Tibial artery (tissue), 4 donors: ENCODE measurements at regions not wholly inside any gene's neighbourhood (a gene's known extent, or its start where the extent isn't known, plus 50 kb on each side); places are given as distances from the start of the nearest gene placed in this dataset.

ENCODE experiments used
- DNase-seq, 2 donors: peaks; one replicate each; pipeline ENCODE4 v3.0.0-alpha.2; 2019
- H3K27ac ChIP-seq, 2 donors: fragments of 200-600 bp; sonication (generic) in 1 of 2; 1 replicate in 1 of 2; 2 replicates in 1 of 2; pipeline ENCODE4 v1.5.1; 2018 to 2019; ENCODE audit warnings: mild to moderate bottlenecking in 1 of 2
- H3K27me3 ChIP-seq, 2 donors: fragments of 200-600 bp; sonication (generic) in 1 of 2; one replicate each; pipeline versions ENCODE4 v1.5.1 to v1.6.0; 2016 to 2019
- H3K36me3 ChIP-seq, 3 donors: fragments of 200-600 bp; sonication (generic) in 2 of 3; one replicate each; pipeline ENCODE4 v1.5.1; 2016 to 2019; ENCODE audit warnings: mild to moderate bottlenecking in 2 of 3
- H3K4me1 ChIP-seq, 4 donors: fragments of 200-600 bp; sonication (generic) in 2 of 4; 1 replicate in 3 of 4; 2 replicates in 1 of 4; pipeline ENCODE4 v1.5.1; 2016 to 2019
- H3K4me3 ChIP-seq, 2 donors: fragments of 200-600 bp; sonication (generic) in 1 of 2; 1 replicate in 1 of 2; 2 replicates in 1 of 2; pipeline ENCODE4 v1.5.1; 2018 to 2019; ENCODE audit warnings: mild to moderate bottlenecking in 2 of 2
- H3K9me3 ChIP-seq, 3 donors: fragments of 200-600 bp; sonication (generic) in 1 of 3; one replicate each; pipeline ENCODE4 v1.5.1; 2016 to 2019
- CTCF ChIP-seq, 2 experiments: fragments of 200-600 bp in 1 of 2; fragments of 450-650 bp in 1 of 2; IDR thresholded peaks; one replicate each; pipeline ENCODE4 v1.5.1; 2017 to 2019; ENCODE audit warnings: antibody characterized with exemption in 2 of 2, mild to moderate bottlenecking in 1 of 2, moderate library complexity in 1 of 2
- intact Hi-C: fragments of 100-400 bp; cut with DNase I; formaldehyde crosslinking; loops from one replicate; pipeline ENCODE4 v1.15.0; 2023; ENCODE audit warnings: low total_unique reads

DNA sequence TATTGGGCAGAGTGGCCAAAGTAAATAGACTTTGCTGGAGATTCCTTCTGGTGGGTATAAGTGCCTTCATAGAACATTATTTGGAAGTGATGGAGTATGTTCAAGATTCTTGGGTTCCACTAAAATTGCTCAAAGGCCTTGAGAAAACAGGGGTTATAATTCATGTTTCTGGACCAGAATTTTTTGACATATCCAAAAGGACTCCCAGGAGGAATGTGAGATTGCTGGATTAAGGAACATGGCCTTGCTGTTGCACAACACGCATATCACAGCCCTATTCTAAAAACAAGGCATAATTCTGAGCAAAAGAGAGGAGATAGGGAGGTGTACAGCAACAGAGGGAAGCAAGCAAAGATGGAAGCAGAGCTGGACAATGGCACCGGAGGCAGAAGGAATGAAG, 111.7 kb upstream of the TNP1 start:
- H3K9me3 ChIP-seq: no peaks in the 10 kb centered on the region
- H3K4me1 ChIP-seq: peaks cover 0 to 82% (median 53%) of the 10 kb centered on the region in 4 donors
- peak in 1 of 2 experiments; percentile 4 for TF ChIP-seq CTCF (IDR thresholded peaks at IDR 0.05)
- no peaks in the 10 kb centered on the region for H3K36me3 ChIP-seq
- peak; percentile 70 to 79 for DNase-seq
- H3K4me3 ChIP-seq: no peak overlapping the region
- H3K27ac ChIP-seq: peak overlapping the region; percentile 79 to 85
- no peaks in the 10 kb centered on the region for H3K27me3 ChIP-seq
- intact Hi-C loops: no loop called here

GRCh38 chr2:216970359-216970915, 110.6 kb upstream of the TNP1 start:
- Histone ChIP-seq H3K4me3 (no peak overlapping the region), H3K4me1 (peaks cover 0 to 72% (median 52%) of the 10 kb centered on the region in 4 donors), H3K9me3 (no peaks in the 10 kb centered on the region), H3K27me3 (no peaks in the 10 kb centered on the region), H3K36me3 (no peaks in the 10 kb centered on the region), H3K27ac (peak overlapping the region; percentile 27 to 56)
- DNase-seq: peak in 1 of 2 donors; percentile 29
- TF ChIP-seq CTCF (IDR thresholded peaks at IDR 0.05): no peak
- intact Hi-C loops: no loop called here

DNA sequence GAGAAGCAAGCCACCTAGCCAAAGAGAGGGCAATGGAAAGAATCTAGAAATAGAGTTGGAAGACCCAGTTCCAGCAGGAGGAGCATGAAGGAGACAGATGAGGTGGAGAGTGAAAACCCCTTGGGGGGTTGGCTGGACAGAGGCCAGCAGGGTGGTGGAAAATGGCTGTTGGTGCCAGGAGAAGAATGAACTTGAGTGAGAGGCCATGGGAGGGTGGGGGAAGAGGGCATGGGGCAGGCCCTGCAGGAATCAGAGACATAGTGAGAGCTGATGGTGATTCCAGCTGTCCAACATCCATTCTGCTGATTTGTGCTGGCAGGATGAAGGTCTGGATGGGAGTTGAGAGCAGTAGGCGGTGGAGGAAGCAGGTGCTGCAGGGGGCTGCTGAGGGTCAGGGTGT, 108.0 kb upstream of the TNP1 start:
- no peak overlapping the region for H3K27ac ChIP-seq
- H3K9me3 ChIP-seq: no peaks in the 10 kb centered on the region
- no peak overlapping the region for H3K4me3 ChIP-seq
- TF ChIP-seq CTCF (IDR thresholded peaks at IDR 0.05): no peak
- H3K36me3 ChIP-seq: no peaks in the 10 kb centered on the region
- intact Hi-C loops: no loop called here
- peaks cover 0 to 47% (median 29%) of the 10 kb centered on the region in 4 donors for H3K4me1 ChIP-seq
- no peak for DNase-seq
- H3K27me3 ChIP-seq: no peaks in the 10 kb centered on the region

DNA sequence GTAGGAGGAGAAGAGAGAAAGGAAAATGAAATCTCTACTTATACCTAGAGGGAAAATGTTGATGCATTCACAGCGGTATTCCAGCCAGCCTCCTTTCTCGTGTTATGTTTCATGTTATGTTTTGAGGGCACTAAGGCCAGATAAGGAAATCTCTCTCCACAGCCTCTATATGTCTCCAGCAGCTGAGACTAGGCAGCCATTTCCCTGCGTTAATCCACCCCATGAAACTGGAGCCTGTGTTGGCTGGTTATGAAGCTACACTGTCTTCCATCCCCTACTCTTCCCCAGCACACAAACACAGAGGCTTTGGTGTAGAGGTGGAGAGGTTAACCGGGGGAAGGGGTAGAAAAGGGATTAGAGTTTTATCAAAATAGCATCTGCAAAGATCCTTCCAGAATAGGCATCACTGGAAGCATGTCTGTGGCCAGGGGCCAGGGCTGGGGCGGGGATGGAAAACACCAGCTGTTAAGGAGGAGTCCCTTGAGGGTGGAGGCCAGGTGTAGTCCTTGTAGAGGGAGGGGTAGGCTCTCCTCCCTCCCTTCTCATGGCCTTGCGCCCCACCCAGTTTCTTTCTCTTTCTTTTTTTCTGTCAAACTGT, 100.9 kb upstream of the TNP1 start:
- no peaks in the 10 kb centered on the region for H3K4me1 ChIP-seq
- H3K4me3 ChIP-seq: no peak overlapping the region
- no peak for DNase-seq
- H3K27ac ChIP-seq: no peak overlapping the region
- H3K36me3 ChIP-seq: no peaks in the 10 kb centered on the region
- H3K27me3 ChIP-seq: no peaks in the 10 kb centered on the region
- intact Hi-C loops: no loop called here
- H3K9me3 ChIP-seq: no peaks in the 10 kb centered on the region
- no peak for TF ChIP-seq CTCF (IDR thresholded peaks at IDR 0.05)

- H3K27me3 ChIP-seq: no peaks in the 10 kb centered on the region
- intact Hi-C loops: no loop called here
- no peak for DNase-seq
- H3K9me3 ChIP-seq: peaks cover 0 to 1% (median 0%) of the 10 kb centered on the region in 3 donors
- H3K36me3 ChIP-seq: no peaks in the 10 kb centered on the region
- H3K4me3 ChIP-seq: no peak overlapping the region
- TF ChIP-seq CTCF (IDR thresholded peaks at IDR 0.05): no peak
- H3K27ac ChIP-seq: no peak overlapping the region
- no peaks in the 10 kb centered on the region for H3K4me1 ChIP-seq
Observed at GRCh38 chr2:216959433-216959832, 99.6 kb upstream of the TNP1 start.
